ENCODE measurements at regions not wholly inside any gene's neighbourhood (a gene's known extent, or its start where the extent isn't known, plus 50 kb on each side); places are given as distances from the start of the nearest gene placed in this dataset.

- TF ChIP-seq CTCF (IDR thresholded peaks at IDR 0.05) (no peak), POLR2A (IDR thresholded peaks at IDR 0.05) (no peak)
Observed at GRCh38 chr10:65313406-65313805, 1612.4 kb upstream of the LRRTM3 start.
